ENCODE measurements at regions not wholly inside any gene's neighbourhood (a gene's known extent, or its start where the extent isn't known, plus 50 kb on each side); places are given as distances from the start of the nearest gene placed in this dataset.
"Not testable (repeated sequence)": the region's sequence is repeated elsewhere in the genome, so short reads cannot be mapped to it uniquely, and the experiment has no call there.

DNA sequence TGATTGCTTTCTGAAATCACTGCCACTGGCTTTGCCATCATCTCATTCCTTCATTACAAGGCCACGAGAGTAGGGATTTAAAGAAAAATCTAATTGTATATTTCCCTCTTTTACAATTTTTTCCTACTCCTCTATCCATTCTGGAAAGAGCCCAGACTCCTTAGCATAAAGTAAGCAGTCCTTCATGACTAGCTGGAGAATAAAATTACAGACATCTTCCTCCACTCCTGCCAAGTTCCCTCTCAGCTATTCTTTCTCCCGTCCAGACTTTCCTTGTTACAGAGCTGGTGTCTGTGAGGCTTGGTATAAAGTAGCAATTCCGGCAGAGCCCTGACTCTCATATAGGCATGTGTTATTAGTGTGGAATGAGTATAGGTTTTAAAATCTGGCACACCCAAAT, 806.8 kb downstream of the PLCL1 start:
- no peak for DNase-seq

DNA sequence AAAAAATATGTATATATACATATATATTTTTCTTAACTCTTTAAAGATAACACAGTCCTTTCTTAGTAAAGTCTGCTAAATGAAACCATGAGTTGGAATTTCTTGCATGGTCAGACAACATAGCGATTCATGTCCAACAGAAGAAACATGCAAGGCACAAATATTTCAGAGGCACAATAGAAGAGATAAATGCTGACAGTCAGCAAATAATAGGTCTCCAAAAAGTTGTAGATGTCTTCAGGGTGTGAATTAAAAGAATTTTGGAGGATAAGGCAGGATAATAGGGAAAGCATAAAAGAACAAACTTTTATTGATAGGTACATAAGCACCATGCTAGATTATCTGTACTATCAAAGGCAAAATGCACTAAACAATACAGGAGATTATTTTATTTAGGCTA, 800.2 kb downstream of the PLCL1 start:
- DNase-seq, result no peak

DNA sequence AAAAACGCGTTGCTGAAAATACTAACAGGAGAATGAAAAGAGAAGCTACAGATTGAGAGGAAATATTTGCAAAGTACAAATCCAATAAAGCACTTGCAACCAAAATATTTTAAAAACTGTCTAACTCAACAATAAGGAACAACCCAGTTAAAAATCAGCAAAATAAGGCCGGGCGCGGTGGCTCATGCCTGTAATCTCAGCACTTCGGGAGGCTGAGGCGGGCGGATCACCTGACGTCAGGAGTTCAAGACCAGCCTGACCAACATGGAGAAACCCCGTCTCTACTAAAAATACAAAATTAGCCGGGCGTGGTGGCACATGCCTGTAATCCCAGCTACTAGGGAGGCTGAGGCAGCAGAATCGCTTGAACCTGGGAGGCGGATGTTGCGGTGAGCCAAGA, 798.6 kb downstream of the PLCL1 start:
- DNase-seq, result not testable (repeated sequence)

DNA sequence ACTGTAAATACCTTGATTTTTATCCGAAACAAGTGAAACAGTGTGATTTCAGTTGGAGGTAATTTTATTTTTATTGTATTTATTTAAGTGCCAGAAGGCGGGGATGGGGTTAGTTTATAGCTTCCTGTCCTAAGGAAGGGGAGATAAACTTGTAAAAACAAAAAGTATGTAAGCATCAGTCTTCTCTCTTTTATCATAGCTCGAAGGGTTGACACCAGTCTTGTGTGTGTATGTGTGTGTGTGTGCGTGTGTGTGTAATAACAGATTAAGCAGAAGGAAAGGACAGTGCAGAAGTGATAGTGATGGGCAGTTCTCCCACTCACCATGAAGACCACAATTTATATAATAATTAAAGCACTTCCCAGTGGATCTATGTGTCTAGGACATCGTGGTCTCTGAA, 793.3 kb downstream of the PLCL1 start:
- DNase-seq, result no peak

DNA sequence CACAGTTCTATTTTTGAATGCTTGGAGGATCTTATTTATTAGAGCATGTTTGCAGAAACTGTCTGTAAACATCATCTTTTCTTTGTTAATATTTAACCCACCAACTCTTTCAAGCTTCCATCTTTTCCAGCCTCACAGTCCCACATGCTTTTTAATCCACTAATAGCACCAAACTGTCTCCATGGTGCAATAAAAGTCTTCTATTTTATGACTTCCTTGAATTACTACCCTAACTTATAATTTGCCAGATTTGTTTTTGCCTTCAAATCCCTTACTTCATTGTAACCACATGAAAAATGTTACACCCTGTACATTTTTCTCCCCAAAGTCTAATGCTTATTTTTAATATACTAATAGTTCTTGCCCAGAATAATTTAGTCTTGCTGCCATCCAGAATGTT, 792.6 kb downstream of the PLCL1 start:
- DNase-seq, result no peak

DNA sequence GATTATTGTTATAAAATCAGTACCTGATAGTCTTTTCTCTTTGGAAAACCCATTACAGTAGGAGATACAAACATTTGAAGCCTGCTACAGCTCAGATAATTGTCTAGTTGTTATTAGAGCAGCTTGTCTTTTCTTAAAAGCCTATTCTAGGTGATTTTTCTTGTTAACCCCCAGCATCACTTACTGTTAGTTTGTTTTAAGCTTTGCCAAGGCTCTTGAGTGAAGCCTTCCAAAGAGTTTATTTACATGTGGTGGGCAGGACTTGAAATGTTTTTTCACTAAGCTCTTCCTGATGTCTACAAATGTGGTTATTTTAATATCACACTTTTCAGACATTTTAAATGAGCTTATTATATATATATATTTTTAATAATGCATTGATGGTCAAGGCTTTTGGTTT, 791.3 kb downstream of the PLCL1 start:
- DNase-seq, result no peak

DNA sequence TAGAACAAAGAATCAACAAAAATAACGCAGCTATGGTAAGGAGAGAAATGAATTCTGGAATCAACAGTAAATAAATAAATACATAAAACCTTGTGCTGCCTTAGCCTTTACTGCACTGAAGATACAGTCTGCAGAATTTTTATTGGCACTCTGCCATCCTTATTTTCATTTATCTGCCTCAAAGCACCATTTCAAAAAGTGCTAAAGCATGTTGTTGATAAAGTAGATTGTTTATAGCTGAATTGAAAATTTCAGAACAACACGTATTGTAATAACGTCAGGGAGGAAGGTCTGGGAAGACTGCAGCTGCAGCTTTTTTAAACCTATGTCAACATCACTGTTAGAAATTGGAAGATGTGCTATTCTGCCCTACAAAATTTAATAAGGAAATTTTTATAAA, 787.2 kb downstream of the PLCL1 start:
- no peak for DNase-seq

DNA sequence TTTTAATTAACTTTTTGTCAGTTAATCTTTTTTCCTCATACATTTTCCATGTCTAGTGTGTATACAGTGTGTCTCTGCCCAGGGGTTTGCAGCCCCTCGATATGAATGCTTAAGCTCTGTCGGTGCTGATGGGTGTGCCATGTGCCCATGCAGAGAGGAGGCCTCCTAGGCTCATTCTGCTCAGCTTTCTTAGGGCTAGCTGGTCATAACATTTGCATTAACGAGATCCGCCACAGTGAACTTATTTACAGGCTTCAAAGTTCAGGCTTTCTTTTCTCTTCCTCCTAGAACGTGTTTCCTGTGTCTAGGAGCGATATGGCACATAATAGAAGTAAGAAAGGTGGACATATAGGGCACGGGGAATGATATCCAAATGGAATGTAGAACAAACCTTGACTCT, 783.3 kb downstream of the PLCL1 start:
- no peak for DNase-seq

DNA sequence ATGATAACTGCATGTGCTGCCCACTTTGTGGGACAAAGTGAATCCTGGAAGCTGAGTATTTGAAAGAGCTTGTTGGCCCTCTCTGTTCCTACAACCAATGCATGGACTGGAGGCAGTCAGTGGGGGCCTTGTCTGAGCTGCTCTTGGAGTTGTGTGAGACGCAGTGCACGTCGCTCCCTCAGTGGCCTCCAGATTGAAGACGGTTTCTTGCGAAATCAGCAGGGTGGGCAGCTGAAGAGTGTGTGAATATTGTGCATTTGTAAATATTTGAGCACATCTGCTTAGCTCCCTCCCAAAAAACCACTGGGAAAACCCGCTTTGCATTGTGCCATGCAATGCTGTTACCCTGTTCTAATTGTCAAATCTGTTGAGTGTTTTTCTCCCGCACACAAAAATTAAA, 782.8 kb downstream of the PLCL1 start:
- no peak for DNase-seq

DNA sequence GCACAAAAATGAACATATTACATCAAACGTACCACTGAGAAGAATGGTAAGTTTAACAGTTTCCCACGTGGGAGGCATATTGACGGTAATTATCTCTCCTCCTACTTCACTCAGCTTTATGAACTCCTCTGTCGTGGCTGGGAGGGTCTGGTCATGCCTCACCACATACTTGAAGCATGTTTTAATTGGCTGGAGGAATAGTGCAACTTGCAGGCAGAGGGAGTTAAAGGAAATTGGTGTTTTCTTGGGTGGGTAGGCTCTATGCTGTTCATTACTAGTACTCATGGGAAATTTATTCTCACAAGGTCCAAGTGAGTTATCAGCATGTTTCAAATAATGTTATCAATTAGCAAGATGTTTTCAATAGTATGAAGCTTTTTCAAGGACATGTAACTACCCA, 767.0 kb downstream of the PLCL1 start:
- no peak for DNase-seq

DNA sequence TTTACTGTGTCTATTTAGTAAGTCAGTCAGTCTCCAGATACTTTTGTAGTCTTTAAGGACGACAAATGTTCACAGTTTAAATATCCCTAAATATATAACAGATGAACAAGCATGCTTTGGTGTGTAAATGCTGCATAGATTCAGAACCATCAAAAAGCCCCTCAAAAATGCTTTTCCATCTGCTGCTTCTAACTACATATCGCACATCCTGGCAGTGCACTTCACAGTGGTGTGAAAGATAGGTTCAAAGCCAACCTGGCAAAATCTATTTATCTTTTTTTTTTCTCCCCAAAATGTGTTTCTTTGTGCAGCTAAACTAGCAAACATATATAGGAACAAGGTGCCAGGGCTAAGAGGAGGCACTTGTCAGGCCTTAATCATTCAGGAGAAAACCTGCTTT, 753.8 kb downstream of the PLCL1 start:
- DNase-seq, result no peak

DNA sequence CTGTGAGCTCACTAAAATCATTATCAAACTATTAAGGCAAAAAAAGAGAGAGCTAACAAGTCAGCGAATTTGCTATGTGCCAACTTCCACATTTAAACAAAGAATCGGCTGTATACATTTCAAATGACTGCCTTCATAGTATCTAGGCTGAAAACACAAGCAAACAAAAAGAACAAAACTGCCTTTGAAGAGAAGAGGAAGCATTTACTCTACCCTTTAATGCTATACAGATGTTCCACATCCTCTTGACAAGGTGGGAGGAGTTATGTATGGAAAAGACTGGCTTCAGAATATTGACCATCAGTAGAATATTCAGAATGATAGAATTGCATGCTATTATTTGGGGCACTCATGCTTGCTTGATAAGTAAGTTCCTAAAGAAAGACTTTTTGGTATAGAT, 741.7 kb downstream of the PLCL1 start:
- no peak for DNase-seq

DNA sequence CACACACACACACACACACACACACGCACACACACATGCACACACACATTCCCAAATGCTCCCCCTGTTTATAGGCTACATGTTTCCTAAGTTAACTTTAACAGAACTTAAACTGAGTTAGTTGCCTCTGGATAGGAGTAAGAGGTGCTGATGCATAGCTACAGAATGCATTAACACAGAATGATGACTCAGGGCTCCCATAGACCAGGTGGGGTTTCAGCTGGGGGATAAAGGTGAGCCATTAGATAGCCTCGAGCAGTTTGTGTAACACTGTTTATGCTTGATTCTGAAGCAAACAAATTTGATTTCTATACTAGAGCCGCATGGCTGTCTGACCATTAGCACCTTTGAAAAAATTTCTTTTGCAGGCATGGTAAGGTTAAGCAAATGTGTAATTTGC, 741.0 kb downstream of the PLCL1 start:
- DNase-seq, result no peak

DNA sequence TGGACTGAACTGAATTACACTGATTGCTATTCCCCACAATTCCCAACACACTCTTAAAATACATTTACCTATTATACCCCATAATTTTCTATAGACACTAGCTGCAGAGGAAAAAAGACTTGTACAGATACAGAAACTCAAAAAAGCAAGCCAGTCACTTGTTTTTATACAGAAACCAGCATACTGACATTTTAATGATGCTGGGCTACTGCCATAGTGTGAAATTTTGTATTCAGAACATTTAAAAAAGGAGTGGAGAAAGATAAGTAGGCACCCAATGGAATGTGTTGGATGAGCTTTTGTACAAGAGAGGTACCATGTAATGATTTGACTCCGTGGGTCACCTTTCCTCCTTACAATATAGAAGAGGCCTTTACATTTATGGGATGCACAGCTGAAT, 740.1 kb downstream of the PLCL1 start:
- no peak for DNase-seq

DNA sequence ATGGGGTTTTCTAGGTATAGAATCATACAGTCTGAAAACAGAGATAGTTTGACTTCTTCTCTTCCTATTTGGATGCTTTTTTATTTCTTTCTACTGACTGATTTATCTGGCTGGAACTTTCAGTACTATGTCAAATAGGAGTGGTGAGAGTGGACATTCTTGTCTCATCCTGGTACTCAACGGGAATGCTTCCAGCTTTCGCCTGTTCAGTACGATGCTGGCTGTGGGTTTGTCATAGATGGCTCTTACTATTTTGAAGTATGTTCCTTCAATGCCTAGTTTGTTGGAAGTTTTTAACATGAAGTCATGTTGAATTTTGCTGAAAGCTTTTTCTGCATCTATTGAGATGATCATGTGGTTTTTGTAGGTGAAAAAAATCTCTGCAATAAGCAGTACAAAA, 730.4 kb downstream of the PLCL1 start:
- no peak for DNase-seq

DNA sequence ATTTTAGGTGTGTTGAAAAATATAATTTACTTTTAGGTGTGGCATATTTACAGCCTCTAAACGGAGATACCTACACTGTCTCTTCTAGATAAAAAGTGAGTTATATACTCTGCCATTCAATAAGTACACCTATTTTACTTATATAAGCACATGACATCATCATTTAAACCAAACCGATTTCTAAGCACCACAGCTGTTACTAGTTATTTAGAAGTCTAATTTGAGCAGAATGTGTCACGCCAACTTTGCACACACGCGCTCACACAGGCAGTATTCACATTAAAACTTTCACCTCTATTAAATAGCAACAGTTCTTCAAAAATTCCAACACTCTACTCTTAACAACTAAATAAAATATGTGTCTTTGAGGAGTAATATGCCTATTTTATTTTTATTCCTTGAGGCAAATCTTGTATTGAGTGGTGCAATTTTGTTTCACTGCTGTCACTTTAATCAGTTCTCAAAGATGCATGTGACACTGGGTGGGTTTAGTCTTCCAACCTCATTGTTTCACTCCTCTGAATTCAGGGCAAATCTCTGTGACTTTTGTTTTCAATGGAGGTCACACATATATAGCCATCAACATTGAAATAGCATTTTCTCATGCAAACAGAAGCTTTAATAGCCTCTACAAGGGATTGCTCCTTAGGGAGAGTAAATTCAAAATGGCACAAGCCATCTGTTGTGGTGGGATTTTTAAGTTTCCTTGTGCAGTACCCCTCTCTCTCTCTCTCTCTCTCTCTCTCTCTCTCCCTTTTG, 721.0 kb downstream of the PLCL1 start:
- DNase-seq, result no peak

DNA sequence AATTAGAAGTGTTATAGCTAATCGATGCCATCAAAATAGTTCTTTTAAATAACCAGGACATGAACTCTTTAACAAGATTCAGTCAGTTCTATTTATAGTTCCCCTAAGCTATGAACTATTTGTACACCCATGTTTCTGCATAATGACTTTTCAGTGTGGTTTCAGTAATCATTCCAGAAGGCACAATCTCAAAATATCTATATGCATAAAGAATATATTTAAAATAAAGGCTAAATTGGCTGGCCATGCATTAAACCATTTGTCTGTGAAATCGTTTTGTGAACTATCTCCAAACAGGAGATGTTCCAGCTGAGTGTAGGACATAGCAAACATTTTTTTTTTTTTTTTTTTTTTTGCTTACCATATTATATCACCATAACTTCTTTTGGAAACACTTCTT, 719.3 kb downstream of the PLCL1 start:
- DNase-seq, result no peak

DNA sequence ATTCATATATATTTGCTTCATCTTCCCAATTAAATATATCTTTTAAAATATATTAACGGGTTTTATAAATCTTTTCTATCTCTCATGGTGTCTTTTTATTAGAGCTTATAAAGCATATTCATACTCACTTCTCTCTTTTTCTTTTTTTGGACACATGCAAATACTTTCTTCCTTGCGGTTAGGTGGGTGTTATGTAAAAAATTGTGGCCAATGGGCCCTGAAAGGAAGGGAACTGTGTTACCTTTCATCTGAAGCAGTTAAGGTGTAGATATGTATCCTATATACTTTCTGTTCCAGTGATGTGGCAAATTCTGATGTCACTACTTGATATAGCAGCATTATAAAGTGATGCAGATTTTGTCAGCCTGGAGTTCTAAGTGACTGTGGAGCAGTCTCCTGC, 714.5 kb downstream of the PLCL1 start:
- no peak for DNase-seq

DNA sequence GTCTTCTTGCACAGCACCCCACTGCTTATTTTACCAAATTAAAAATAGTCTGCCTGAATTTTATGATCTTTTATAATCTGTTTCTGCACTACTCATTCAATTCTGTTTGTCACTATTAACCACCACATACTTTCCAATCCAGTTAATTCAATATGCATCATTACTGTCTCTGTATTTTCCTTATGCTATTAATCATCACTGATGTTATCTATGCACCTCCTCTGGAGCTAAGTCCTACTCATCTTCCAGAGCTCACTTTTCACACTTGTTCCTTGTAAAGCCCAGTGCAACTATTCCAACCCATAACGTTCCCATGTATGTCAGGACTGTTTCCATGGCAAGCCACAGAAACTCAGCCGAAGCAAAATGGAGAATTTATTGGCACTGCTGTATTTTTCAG, 713.6 kb downstream of the PLCL1 start:
- no peak for DNase-seq

DNA sequence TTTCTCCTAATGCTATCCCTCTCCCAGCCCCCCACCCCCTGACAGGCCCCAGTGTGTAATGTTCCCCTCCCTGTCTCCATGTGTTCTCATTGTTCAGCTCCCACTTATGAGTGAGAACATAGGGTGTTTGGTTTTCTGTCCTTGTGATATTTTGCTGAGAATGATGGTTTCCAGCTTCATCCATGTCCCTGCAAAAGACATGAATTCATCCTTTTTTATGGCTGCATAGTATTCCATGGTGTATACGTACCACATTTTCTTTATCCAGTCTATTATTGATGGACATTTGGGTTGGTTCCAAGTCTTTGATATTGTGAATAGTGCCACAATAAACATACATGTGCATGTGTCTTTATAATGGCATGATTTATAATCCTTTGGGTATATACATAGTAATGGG, 704.2 kb downstream of the PLCL1 start:
- not testable (repeated sequence) for DNase-seq

DNA sequence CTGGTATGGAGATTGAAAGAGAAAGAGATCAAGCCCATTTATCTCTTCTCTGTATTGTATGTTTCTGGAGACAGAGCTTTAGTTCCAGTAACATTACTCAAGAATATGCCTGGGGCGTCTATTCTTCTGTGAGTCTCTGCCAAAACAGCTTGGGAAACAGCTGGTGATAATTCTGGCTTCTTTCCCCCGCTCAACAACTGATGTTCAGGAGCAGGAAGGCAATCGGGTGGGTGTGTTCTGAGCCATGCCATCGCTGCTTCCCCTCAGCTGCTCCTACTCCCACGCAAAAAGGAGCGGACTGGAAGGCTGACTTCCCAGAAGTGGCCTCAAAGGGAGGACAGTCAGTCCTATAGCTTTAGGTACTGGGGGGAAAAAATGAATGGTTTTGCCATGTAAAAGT, 695.1 kb downstream of the PLCL1 start:
- DNase-seq, result peak in 2 of 3 donors; percentile 8 to 12

DNA sequence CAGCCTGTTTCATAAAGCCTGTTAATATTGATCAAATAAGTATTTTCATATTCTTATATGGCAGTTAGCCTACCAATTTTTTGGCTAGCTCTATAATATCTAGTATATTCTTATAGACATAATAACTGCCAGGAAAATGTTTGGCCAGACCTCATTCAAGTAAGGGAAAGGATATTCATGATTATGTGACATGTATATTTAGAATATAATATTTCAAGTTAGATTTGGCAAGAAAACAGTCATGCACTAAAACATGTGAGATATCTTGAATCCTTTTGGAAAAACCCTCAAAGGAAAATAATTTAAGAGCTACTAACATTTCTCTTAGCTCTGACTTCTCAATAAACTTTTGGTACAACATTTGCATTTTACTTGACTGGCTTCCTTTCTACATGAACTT, 694.1 kb downstream of the PLCL1 start:
- no peak for DNase-seq

DNA sequence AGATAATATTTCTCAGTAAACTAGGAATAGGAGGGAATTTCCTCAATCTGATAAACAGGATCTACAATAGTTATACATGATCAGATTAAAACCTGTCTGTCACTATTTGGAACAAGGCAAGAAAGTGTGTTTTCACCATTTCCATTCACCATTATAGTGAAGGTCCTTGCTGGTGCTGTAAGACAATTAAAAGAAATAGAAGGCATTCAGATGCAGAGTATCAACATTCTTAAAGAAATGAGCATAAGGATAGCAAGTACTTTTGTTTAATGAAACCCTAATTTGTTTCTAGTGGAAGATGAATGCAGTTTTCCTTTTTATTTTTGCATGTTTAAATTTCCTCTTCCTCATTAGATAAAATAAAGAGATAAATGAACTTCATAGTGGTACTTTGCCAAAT, 693.7 kb downstream of the PLCL1 start:
- DNase-seq, result no peak

DNA sequence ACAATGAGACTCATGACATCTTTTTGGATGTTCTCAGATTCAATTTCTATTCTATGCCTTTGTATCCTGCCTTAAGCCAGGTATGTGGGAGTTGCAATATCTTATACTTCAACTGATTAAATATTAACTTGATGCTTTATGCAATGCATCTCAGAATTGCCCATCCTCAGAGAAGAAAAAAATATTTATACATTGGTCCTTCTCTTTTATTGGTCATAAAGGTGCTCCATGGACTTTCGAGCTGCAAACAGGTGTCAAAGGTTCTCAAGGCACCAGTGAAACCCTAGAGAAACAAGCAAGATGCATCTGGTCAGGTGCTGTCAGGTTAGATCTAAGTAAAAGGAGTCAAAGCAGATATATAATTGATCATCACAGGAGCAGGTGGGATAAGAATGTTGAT, 690.5 kb downstream of the PLCL1 start:
- DNase-seq, result no peak

DNA sequence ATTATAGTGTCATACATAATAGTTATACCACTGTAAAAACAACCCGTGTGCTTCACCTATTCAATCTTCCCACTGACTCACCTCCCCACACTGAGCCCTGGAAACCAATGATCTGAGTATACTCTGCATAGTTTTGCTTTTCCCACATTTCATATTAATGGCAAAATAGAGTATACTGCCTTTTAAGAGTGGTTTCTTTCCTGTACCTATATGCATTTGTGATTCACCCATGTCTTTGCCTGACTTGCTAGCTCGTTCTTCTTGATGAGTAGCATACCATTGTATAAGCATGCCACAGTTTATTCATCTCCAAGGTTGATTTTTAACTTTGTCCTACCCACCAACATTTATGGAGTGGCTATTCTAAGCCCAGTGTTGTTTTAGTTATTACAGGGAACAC, 686.4 kb downstream of the PLCL1 start:
- no peak for DNase-seq

DNA sequence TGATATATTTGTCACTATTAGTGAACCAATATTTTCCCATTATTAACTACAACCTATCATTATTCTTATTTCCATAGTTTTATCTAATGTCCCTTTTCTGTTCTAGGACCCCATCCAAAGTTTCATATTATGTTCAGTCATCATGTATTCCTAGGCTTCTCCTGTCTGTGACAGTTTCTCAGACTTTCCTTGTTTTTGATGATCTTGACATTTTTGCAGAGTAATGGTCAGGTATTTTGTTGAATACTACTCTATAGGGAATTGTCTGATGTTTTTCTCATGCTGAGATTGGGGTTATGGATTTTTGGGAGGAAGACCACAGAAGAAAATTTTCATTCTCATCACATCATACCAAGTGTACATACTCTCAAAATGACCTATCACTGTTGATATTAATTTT, 684.6 kb downstream of the PLCL1 start:
- DNase-seq, result no peak

All from suppressor macrophage treated with lipopolysaccharide for 1 hour (primary cell).